ENCODE measurements at regions not wholly inside any gene's neighbourhood (a gene's known extent, or its start where the extent isn't known, plus 50 kb on each side); places are given as distances from the start of the nearest gene placed in this dataset.

- TF ChIP-seq ZNF398 (tag by site-specific recombination; IDR thresholded peaks at IDR 0.05), result no peak
- no peak for TF ChIP-seq KLF8 (tag by site-specific recombination; IDR thresholded peaks at IDR 0.05)
- TF ChIP-seq ZNF639 (tag by site-specific recombination; IDR thresholded peaks at IDR 0.05), result no peak
- no peak for TF ChIP-seq GLI2 (tag by site-specific recombination; IDR thresholded peaks at IDR 0.05; ENCODE audit: borderline replicate concordance, low read depth)
- TF ChIP-seq HOXA7 (CRISPR knock-in tag; IDR thresholded peaks at IDR 0.05; ENCODE audit: borderline replicate concordance), result no peak
Observed at GRCh38 chr4:155530857-155531256, 135.8 kb upstream of the GUCY1A1 start (continued).

DNA sequence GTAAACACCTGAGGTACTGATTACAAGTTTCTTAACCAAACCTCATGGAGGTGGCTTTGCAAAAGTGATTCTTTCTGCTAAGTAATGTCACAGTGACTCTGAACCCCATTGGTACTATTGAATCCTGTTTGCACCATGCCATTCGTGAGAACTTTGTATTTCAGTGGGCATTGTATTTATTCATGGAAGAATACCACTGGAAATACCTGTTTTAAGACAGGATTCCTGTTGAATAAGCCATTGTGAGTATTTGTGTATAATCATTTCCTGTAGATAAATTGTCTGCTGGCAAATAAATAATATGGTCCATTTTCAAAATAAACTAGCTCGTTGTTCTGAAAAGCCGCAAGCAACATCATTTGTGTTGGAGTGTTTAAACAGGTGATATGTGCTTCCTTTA is 136.4 kb upstream of the GUCY1A1 start:
- Histone ChIP-seq H3K27ac (ENCODE audit: extremely low read depth, low read depth, low read length) (no peak overlapping the region), H3K9me3 (ENCODE audit: control insufficient read depth, insufficient read depth, low read depth, low read length) (no peaks in the 10 kb centered on the region), H3K4me3 (ENCODE audit: low read depth, low read length) (no peak overlapping the region), H3K36me3 (ENCODE audit: control insufficient read depth in 2 of 2, insufficient read depth in 1 of 2, low read length in 2 of 2) (no peaks in the 10 kb centered on the region), H3K4me1 (ENCODE audit: control insufficient read depth, insufficient read depth, low read length) (no peaks in the 10 kb centered on the region)
- TF ChIP-seq PRDM1 (tag by site-specific recombination; IDR thresholded peaks at IDR 0.05), result no peak
- TF ChIP-seq ZBTB44 (tag by site-specific recombination; IDR thresholded peaks at IDR 0.05), result no peak
- TF ChIP-seq ZNF76 (tag by site-specific recombination; IDR thresholded peaks at IDR 0.05; ENCODE audit: borderline replicate concordance, low read depth), result no peak
- no peak for TF ChIP-seq ZNF202 (tag by site-specific recombination; IDR thresholded peaks at IDR 0.05; ENCODE audit: borderline replicate concordance)
- TF ChIP-seq ZNF169 (tag by site-specific recombination; IDR thresholded peaks at IDR 0.05), result no peak
- TF ChIP-seq SCRT2 (tag by site-specific recombination; IDR thresholded peaks at IDR 0.05), result no peak
- TF ChIP-seq PRDM6 (tag by site-specific recombination; IDR thresholded peaks at IDR 0.05), result no peak
- ChIA-PET CTCF (interaction anchor here (1.0 to 1.9 kb wide), 2 partner anchors 257 kb away, joined by 4 to 10 read pairs; no protein-coding TSS in a partner anchor), POLR2A (no interaction called here)

DNA sequence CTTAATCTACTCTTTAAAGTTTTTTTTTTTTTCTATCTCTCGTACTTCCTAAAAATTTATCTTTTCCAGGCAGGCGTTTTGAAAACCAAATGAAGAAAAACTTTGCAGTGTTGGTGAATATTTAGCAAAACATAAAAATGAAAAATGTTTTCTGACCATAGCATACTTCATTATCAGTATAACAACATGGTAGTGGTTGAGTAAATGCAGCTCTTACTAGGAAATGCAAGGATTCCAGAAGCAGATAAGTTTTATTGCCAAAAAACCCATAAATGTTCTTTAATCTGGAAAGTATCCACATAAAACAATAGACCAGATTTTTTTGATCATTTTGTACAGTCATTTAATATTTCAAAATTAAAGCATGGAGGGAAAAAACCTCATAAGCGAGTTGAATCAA is 136.9 kb upstream of the GUCY1A1 start:
- no peak overlapping the region for H3K4me3 ChIP-seq (ENCODE audit: low read depth, low read length)
- H3K9me3 ChIP-seq (ENCODE audit: control insufficient read depth, insufficient read depth, low read depth, low read length), result no peaks in the 10 kb centered on the region
- no peaks in the 10 kb centered on the region for H3K4me1 ChIP-seq (ENCODE audit: control insufficient read depth, insufficient read depth, low read length)
- POLR2A ChIA-PET, result no interaction called here
- no peak overlapping the region for H3K27ac ChIP-seq (ENCODE audit: extremely low read depth, low read depth, low read length)
- H3K36me3 ChIP-seq (ENCODE audit: control insufficient read depth in 2 of 2, insufficient read depth in 1 of 2, low read length in 2 of 2), result no peaks in the 10 kb centered on the region
- CTCF ChIA-PET, result interaction anchor here (0.6 to 1.9 kb wide), 5 partner anchors 19 to 257 kb away, joined by 3 to 10 read pairs (median 3); no protein-coding TSS in a partner anchor
- TF ChIP-seq ZBTB6 (tag by site-specific recombination; IDR thresholded peaks at IDR 0.05), result no peak
- TF ChIP-seq ZNF677 (tag by site-specific recombination; IDR thresholded peaks at IDR 0.05), result no peak
- TF ChIP-seq ZBTB17 (tag by site-specific recombination; IDR thresholded peaks at IDR 0.05), result no peak
- no peak for TF ChIP-seq ZNF169 (tag by site-specific recombination; IDR thresholded peaks at IDR 0.05)
- no peak for TF ChIP-seq ZNF626 (tag by site-specific recombination; IDR thresholded peaks at IDR 0.05)
- no peak for TF ChIP-seq ZNF837 (tag by site-specific recombination; IDR thresholded peaks at IDR 0.05)
- TF ChIP-seq, protein P1, sequence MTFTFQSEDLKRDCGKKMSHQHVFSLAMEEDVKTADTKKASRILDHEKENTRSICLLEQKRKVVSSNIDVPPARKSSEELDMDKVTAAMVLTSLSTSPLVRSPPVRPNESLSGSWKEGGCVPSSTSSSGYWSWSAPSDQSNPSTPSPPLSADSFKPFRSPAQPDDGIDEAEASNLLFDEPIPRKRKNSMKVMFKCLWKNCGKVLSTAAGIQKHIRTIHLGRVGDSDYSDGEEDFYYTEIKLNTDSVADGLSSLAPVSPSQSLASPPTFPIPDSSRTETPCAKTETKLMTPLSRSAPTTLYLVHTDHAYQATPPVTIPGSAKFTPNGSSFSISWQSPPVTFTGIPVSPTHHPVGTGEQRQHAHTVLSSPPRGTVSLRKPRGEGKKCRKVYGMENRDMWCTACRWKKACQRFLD (tag by site-specific recombination; IDR thresholded peaks at IDR 0.05), result no peak
- no peak for TF ChIP-seq SCRT1 (tag by site-specific recombination; IDR thresholded peaks at IDR 0.05; ENCODE audit: borderline replicate concordance)
- TF ChIP-seq, protein P2, sequence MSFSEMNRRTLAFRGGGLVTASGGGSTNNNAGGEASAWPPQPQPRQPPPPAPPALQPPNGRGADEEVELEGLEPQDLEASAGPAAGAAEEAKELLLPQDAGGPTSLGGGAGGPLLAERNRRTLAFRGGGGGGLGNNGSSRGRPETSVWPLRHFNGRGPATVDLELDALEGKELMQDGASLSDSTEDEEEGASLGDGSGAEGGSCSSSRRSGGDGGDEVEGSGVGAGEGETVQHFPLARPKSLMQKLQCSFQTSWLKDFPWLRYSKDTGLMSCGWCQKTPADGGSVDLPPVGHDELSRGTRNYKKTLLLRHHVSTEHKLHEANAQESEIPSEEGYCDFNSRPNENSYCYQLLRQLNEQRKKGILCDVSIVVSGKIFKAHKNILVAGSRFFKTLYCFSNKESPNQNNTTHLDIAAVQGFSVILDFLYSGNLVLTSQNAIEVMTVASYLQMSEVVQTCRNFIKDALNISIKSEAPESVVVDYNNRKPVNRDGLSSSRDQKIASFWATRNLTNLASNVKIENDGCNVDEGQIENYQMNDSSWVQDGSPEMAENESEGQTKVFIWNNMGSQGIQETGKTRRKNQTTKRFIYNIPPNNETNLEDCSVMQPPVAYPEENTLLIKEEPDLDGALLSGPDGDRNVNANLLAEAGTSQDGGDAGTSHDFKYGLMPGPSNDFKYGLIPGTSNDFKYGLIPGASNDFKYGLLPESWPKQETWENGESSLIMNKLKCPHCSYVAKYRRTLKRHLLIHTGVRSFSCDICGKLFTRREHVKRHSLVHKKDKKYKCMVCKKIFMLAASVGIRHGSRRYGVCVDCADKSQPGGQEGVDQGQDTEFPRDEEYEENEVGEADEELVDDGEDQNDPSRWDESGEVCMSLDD (tag by site-specific recombination; IDR thresholded peaks at IDR 0.05), result no peak
- TF ChIP-seq ZNF2 (tag by site-specific recombination; IDR thresholded peaks at IDR 0.05), result no peak
- TF ChIP-seq ZNF223 (tag by site-specific recombination; IDR thresholded peaks at IDR 0.05), result no peak

Data from HEK293 (cell line).